ENCODE measurements at regions not wholly inside any gene's neighbourhood (a gene's known extent, or its start where the extent isn't known, plus 50 kb on each side); places are given as distances from the start of the nearest gene placed in this dataset.

DNA sequence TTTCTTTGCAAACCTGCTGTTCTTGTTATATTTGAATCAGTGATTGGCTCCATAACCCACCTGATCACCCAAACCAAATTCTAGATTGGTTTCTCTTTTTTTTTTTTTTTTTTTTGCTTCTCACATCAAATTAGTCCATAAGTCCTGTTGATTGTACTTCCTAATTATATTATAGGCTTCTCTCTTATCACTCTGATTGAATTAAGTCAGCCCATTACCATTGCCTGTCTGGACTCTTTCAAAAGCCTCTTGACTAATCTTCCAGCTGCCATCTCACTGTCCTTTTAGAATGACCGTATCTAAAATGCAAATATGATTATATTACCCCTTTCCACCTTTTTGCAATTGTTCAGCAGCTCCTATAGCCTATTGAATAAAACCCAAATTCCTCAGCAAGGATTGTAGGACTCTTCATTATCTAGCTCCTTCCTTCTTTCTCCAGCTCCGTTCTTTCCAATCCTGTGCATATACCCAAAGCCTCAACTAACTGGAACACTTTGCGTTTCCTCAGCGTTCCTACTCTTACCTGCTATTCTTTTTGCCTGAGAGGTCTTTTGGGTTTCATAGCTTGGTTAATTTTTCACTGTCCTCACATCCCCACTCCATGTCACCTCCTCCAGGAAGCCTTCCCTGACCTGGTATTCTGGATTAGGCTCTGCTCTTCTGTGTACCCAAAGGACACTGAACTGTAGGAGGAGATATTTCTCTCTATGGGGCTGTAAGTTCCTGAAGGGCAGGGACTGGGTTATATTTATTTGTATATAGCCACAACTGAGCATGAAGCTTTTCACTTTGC, 423.3 kb downstream of the TMEM135 start (continued):
- TF ChIP-seq, protein P1, sequence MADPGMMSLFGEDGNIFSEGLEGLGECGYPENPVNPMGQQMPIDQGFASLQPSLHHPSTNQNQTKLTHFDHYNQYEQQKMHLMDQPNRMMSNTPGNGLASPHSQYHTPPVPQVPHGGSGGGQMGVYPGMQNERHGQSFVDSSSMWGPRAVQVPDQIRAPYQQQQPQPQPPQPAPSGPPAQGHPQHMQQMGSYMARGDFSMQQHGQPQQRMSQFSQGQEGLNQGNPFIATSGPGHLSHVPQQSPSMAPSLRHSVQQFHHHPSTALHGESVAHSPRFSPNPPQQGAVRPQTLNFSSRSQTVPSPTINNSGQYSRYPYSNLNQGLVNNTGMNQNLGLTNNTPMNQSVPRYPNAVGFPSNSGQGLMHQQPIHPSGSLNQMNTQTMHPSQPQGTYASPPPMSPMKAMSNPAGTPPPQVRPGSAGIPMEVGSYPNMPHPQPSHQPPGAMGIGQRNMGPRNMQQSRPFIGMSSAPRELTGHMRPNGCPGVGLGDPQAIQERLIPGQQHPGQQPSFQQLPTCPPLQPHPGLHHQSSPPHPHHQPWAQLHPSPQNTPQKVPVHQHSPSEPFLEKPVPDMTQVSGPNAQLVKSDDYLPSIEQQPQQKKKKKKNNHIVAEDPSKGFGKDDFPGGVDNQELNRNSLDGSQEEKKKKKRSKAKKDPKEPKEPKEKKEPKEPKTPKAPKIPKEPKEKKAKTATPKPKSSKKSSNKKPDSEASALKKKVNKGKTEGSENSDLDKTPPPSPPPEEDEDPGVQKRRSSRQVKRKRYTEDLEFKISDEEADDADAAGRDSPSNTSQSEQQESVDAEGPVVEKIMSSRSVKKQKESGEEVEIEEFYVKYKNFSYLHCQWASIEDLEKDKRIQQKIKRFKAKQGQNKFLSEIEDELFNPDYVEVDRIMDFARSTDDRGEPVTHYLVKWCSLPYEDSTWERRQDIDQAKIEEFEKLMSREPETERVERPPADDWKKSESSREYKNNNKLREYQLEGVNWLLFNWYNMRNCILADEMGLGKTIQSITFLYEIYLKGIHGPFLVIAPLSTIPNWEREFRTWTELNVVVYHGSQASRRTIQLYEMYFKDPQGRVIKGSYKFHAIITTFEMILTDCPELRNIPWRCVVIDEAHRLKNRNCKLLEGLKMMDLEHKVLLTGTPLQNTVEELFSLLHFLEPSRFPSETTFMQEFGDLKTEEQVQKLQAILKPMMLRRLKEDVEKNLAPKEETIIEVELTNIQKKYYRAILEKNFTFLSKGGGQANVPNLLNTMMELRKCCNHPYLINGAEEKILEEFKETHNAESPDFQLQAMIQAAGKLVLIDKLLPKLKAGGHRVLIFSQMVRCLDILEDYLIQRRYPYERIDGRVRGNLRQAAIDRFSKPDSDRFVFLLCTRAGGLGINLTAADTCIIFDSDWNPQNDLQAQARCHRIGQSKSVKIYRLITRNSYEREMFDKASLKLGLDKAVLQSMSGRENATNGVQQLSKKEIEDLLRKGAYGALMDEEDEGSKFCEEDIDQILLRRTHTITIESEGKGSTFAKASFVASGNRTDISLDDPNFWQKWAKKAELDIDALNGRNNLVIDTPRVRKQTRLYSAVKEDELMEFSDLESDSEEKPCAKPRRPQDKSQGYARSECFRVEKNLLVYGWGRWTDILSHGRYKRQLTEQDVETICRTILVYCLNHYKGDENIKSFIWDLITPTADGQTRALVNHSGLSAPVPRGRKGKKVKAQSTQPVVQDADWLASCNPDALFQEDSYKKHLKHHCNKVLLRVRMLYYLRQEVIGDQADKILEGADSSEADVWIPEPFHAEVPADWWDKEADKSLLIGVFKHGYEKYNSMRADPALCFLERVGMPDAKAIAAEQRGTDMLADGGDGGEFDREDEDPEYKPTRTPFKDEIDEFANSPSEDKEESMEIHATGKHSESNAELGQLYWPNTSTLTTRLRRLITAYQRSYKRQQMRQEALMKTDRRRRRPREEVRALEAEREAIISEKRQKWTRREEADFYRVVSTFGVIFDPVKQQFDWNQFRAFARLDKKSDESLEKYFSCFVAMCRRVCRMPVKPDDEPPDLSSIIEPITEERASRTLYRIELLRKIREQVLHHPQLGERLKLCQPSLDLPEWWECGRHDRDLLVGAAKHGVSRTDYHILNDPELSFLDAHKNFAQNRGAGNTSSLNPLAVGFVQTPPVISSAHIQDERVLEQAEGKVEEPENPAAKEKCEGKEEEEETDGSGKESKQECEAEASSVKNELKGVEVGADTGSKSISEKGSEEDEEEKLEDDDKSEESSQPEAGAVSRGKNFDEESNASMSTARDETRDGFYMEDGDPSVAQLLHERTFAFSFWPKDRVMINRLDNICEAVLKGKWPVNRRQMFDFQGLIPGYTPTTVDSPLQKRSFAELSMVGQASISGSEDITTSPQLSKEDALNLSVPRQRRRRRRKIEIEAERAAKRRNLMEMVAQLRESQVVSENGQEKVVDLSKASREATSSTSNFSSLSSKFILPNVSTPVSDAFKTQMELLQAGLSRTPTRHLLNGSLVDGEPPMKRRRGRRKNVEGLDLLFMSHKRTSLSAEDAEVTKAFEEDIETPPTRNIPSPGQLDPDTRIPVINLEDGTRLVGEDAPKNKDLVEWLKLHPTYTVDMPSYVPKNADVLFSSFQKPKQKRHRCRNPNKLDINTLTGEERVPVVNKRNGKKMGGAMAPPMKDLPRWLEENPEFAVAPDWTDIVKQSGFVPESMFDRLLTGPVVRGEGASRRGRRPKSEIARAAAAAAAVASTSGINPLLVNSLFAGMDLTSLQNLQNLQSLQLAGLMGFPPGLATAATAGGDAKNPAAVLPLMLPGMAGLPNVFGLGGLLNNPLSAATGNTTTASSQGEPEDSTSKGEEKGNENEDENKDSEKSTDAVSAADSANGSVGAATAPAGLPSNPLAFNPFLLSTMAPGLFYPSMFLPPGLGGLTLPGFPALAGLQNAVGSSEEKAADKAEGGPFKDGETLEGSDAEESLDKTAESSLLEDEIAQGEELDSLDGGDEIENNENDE (IDR thresholded peaks at IDR 0.05; ENCODE audit: insufficient replicate concordance, low read length) = no peak
- TF ChIP-seq BACH1 (IDR thresholded peaks at IDR 0.05; ENCODE audit: low read length) = no peak
